GM12878 (cell line): ENCODE measurements at regions not wholly inside any gene's neighbourhood (a gene's known extent, or its start where the extent isn't known, plus 50 kb on each side); places are given as distances from the start of the nearest gene placed in this dataset.

Experiments
- ATAC-seq: fragments of 200-7000 bp; cut with Tn5 transposase; 3 replicates; pipeline ENCODE4 v1.9.1; 2020; ENCODE audit warnings: mild to moderate bottlenecking, moderate library complexity
- BruUV-seq: library from RNA; stranded (reverse); fragments of 400-500 nt; replicated peaks from 2 replicates; lab custom pipeline; 2021; lab: Mats Ljungman, UMichigan
- CTCF ChIA-PET: fragments of 300-600 bp; sonication (Branson Sonifier 250); formaldehyde crosslinking; extraction: SDS; loops from one replicate; lab custom pipeline; 2021; ENCODE audit warnings: inconsistent platforms; lab: Yijun Ruan, JAX
- POLR2A ChIA-PET: fragments of 350-600 bp; formaldehyde crosslinking; extraction: SDS; loops from one replicate; lab custom pipeline; 2021; ENCODE audit warnings: inconsistent platforms; lab: Charles Lee
- RAD21 ChIA-PET: fragments of 300-600 bp; sonication (Branson Sonifier 250); formaldehyde crosslinking; loops from one replicate; lab custom pipeline; 2023; ENCODE audit warnings: antibody characterized with exemption; ENCODE audit not compliant: unreplicated experiment; lab: Charles Lee
- SMC1A ChIA-PET: fragments of 300-600 bp; sonication (Branson Sonifier 250); formaldehyde crosslinking; loops from one replicate; lab custom pipeline; 2023; ENCODE audit not compliant: unreplicated experiment, uncharacterized antibody; lab: Charles Lee
- DNase-seq: peaks from one replicate; pipeline ENCODE4 v3.0.0-alpha.2; 2011; ENCODE audit warnings: low read depth, low spot score
- FAIRE-seq: peaks from 3 replicates; lab custom pipeline; 2011; peaks lifted over from hg19 to GRCh38; lab: Jason Lieb, UNC
- H2AFZ ChIP-seq: 2 replicates; pipeline ENCODE4 v1.6.0; 2011; ENCODE audit warnings: low read depth, low read length, control low read depth; ENCODE audit not compliant: control insufficient read depth
- H3K27ac ChIP-seq: 2 replicates; pipeline ENCODE4 v1.5.1; 2011; ENCODE audit warnings: control low read depth; ENCODE audit not compliant: control insufficient read depth, insufficient read depth
- H3K27me3 ChIP-seq, 2 experiments: replicated peaks in 1 of 2; 2 replicates each; pipeline versions ENCODE4 v1.6.0 to v1.6.1; 2011; ENCODE audit warnings: low read length in 1 of 2; ENCODE audit not compliant: control insufficient read depth in 2 of 2, insufficient read depth in 2 of 2
- H3K36me3 ChIP-seq, 2 experiments: 2 replicates each; pipeline ENCODE4 v1.5.1; 2011; ENCODE audit warnings: low read length in 1 of 2; ENCODE audit not compliant: control insufficient read depth in 2 of 2, insufficient read depth in 2 of 2
- H3K4me1 ChIP-seq: 2 replicates; pipeline ENCODE4 v1.6.1; 2011; ENCODE audit warnings: mild to moderate bottlenecking, low read length, moderate library complexity, mixed read lengths; ENCODE audit not compliant: control insufficient read depth, insufficient read depth
- H3K4me2 ChIP-seq: 2 replicates; pipeline ENCODE4 v1.6.0; 2011; ENCODE audit warnings: control low read depth; ENCODE audit not compliant: control insufficient read depth, insufficient read depth
- H3K4me3 ChIP-seq: fragments of 200-600 bp; sonication (generic); 2 replicates; pipeline ENCODE4 v1.5.1; 2016
- H3K79me2 ChIP-seq: 2 replicates; pipeline ENCODE4 v1.6.0; 2011; ENCODE audit warnings: low read length; ENCODE audit not compliant: control insufficient read depth, insufficient read depth
- H3K9ac ChIP-seq: 2 replicates; pipeline ENCODE4 v1.8.0; 2011; ENCODE audit warnings: low read length, control low read depth, mixed read lengths; ENCODE audit not compliant: control insufficient read depth, insufficient read depth
- H3K9me3 ChIP-seq: replicated peaks from 3 replicates; pipeline ENCODE4 v1.5.1; 2011; ENCODE audit warnings: mild to moderate bottlenecking, low read length; ENCODE audit not compliant: control insufficient read depth, insufficient read depth
- H4K20me1 ChIP-seq: 2 replicates; pipeline ENCODE4 v1.6.0; 2011; ENCODE audit not compliant: control insufficient read depth, insufficient read depth
- ATF2 ChIP-seq: IDR thresholded peaks from 2 replicates; pipeline ENCODE4 v1.6.1; 2012; ENCODE audit warnings: low read length, inconsistent platforms
- CTCF ChIP-seq, 3 experiments: IDR thresholded peaks in 2 of 3; conservative IDR thresholded peaks in 1 of 3; 2 replicates each; pipeline ENCODE4 v1.5.1; 2011; ENCODE audit warnings: low read depth in 3 of 3, low read length in 3 of 3, mild to moderate bottlenecking in 3 of 3, control low read depth in 2 of 3, moderate library complexity in 2 of 3, inconsistent platforms in 1 of 3, mixed read lengths in 1 of 3; ENCODE audit not compliant: control insufficient read depth in 2 of 3, insufficient read depth in 1 of 3; ENCODE audit errors: extremely low read depth in 1 of 3
- EED ChIP-seq: sonication (generic); IDR thresholded peaks from 2 replicates; pipeline ENCODE4 v1.6.1; 2016; ENCODE audit warnings: antibody characterized with exemption, low read depth
- FOXK2 ChIP-seq: fragments of 450-650 bp; IDR thresholded peaks from 2 replicates; pipeline ENCODE4 v1.6.1; 2017; ENCODE audit warnings: mild to moderate bottlenecking, moderate library complexity
- IRF4 ChIP-seq: IDR thresholded peaks from 2 replicates; pipeline ENCODE4 v1.6.1; 2011; ENCODE audit warnings: low read depth, low read length
- LARP7 ChIP-seq: fragments of 450-650 bp; IDR thresholded peaks from 2 replicates; pipeline ENCODE4 v1.6.1; 2017; ENCODE audit warnings: mild to moderate bottlenecking
- NFIC ChIP-seq: IDR thresholded peaks from 2 replicates; pipeline ENCODE4 v1.6.1; 2012; ENCODE audit warnings: low read depth, mild to moderate bottlenecking, inconsistent platforms, low read length, moderate library complexity
- RAD21 ChIP-seq: IDR thresholded peaks from 2 replicates; pipeline ENCODE4 v1.6.1; 2011; ENCODE audit warnings: mild to moderate bottlenecking, low read depth, low read length, moderate library complexity; ENCODE audit not compliant: insufficient read depth
- RB1 ChIP-seq: fragments of 450-650 bp; formaldehyde crosslinking; IDR thresholded peaks from 2 replicates; pipeline ENCODE4 v1.6.1; 2017; ENCODE audit warnings: mild to moderate bottlenecking, borderline replicate concordance
- RCOR1 ChIP-seq: conservative IDR thresholded peaks from 2 replicates; pipeline ENCODE4 v1.6.1; 2012; ENCODE audit warnings: low read depth, low read length, improper control_type of control experiment
- RFX5 ChIP-seq: IDR thresholded peaks from 2 replicates; pipeline ENCODE4 v1.6.1; 2011; ENCODE audit warnings: low read depth, low read length, improper control_type of control experiment
- ZBTB4 ChIP-seq: fragments of 450-650 bp; formaldehyde crosslinking; IDR thresholded peaks from 2 replicates; pipeline ENCODE4 v1.4.0; 2022; ENCODE audit warnings: mild to moderate bottlenecking, moderate library complexity
- ZNF687 ChIP-seq: fragments of 450-650 bp; IDR thresholded peaks from 2 replicates; pipeline ENCODE4 v1.6.1; 2017; ENCODE audit warnings: mild to moderate bottlenecking, moderate library complexity
- WGBS: methylation state at CpG from one replicate; pipeline ENCODE4 v1.1.6; 2016; ENCODE audit warnings: low lambda C conversion rate; ENCODE audit not compliant: insufficient replicate concordance, insufficient coverage; ENCODE audit errors: missing lambda C conversion rate; 5-methylcytosine and 5-hydroxymethylcytosine counted together
- in situ Hi-C: fragments of 300-500 bp; cut with MboI; formaldehyde crosslinking; loops from 9 replicates; pipeline ENCODE4 v1.14.3; 2018; ENCODE audit warnings: mixed read lengths
- intact Hi-C: fragments of 100-400 bp; cut with micrococcal nuclease; formaldehyde crosslinking; loops from one replicate; pipeline ENCODE4 v1.14.2; 2022; ENCODE audit not compliant: unreplicated experiment

- POLR2A ChIA-PET = no interaction called here
- FAIRE-seq = no peak
Observed at GRCh38 chr16:22977294-22977697, 163.3 kb downstream of the HS3ST2 start.

More at GRCh38 chr16:22977294-22977697, 163.3 kb downstream of the HS3ST2 start:
- SMC1A ChIA-PET = interaction anchor here (1.0 to 1.4 kb wide), 3 partner anchors 37 to 94 kb away, joined by 3 to 5 read pairs (median 3); no protein-coding TSS in a partner anchor
- 42% methylated on average over 4 of the region's 4 CpGs for WGBS
- RAD21 ChIA-PET = interaction anchor here (0.9 kb wide), 1 partner anchor 83 kb away, joined by 3 read pairs; no protein-coding TSS in a partner anchor
- no peaks in the 10 kb centered on the region; the same call in 1 of the 2 replicates for H4K20me1 ChIP-seq
- no peak overlapping the region for H3K27ac ChIP-seq
- no peak overlapping the region for H2AFZ ChIP-seq
- TF ChIP-seq RCOR1 = no peak
- no peak for TF ChIP-seq NFIC
- TF ChIP-seq ZNF687 = no peak
- TF ChIP-seq RAD21 = 0 out of 2 replicates have a peak, but pooled peaks have one; percentile 16
- no peak for TF ChIP-seq ATF2
- TF ChIP-seq EED = no peak
- no peak for TF ChIP-seq IRF4
- peak in 2 of 3 experiments; percentile 21 to 25; a peak in 2 of 6 replicates for TF ChIP-seq CTCF (IDR thresholded peaks at IDR 0.05 in 2 of 3, conservative IDR thresholded peaks at IDR 0.05 in 1 of 3; ENCODE audit: control insufficient read depth in 2 of 3, extremely low read depth in 1 of 3, insufficient read depth in 1 of 3, low read depth in 3 of 3, low read length in 3 of 3)
- TF ChIP-seq RFX5 = no peak
- TF ChIP-seq FOXK2 = no peak
- TF ChIP-seq ZBTB4 = no peak
- no peak for TF ChIP-seq LARP7
- TF ChIP-seq RB1 = no peak
- TF ChIP-seq, all 136 proteins: peak for 2
- Histone ChIP-seq H3K4me1 (no peaks in the 10 kb centered on the region), H3K36me3 (no peaks in the 10 kb centered on the region), H3K9ac (no peak overlapping the region), H3K9me3 (no peaks in the 10 kb centered on the region), H3K4me3 (no peak overlapping the region), H3K27me3 (no peaks in the 10 kb centered on the region; a peak in 2 of 4 replicates), H3K4me2 (no peak overlapping the region), H3K79me2 (no peaks in the 10 kb centered on the region)
- no TSS peak for BruUV-seq
- CTCF ChIA-PET = interaction anchor here (0.7 to 1.6 kb wide), 6 partner anchors 12 to 1422 kb away, joined by 3 to 7 read pairs (median 4); no protein-coding TSS in a partner anchor
- intact Hi-C loops (no loop called here), in situ Hi-C loops (no loop called here)
- DNase-seq = no peak
- ATAC-seq = peak; percentile 49; the same call in 1 of the 3 replicates
